Tibial artery (tissue), 4 donors: ENCODE measurements at regions not wholly inside any gene's neighbourhood (a gene's known extent, or its start where the extent isn't known, plus 50 kb on each side); places are given as distances from the start of the nearest gene placed in this dataset.

Experiments used
- DNase-seq, 2 donors: peaks; one replicate each; pipeline ENCODE4 v3.0.0-alpha.2; 2019
- H3K27ac ChIP-seq, 2 donors: fragments of 200-600 bp; sonication (generic) in 1 of 2; 1 replicate in 1 of 2; 2 replicates in 1 of 2; pipeline ENCODE4 v1.5.1; 2018 to 2019; ENCODE audit warnings: mild to moderate bottlenecking in 1 of 2
- H3K27me3 ChIP-seq, 2 donors: fragments of 200-600 bp; sonication (generic) in 1 of 2; one replicate each; pipeline versions ENCODE4 v1.5.1 to v1.6.0; 2016 to 2019
- H3K36me3 ChIP-seq, 3 donors: fragments of 200-600 bp; sonication (generic) in 2 of 3; one replicate each; pipeline ENCODE4 v1.5.1; 2016 to 2019; ENCODE audit warnings: mild to moderate bottlenecking in 2 of 3
- H3K4me1 ChIP-seq, 4 donors: fragments of 200-600 bp; sonication (generic) in 2 of 4; 1 replicate in 3 of 4; 2 replicates in 1 of 4; pipeline ENCODE4 v1.5.1; 2016 to 2019
- H3K4me3 ChIP-seq, 2 donors: fragments of 200-600 bp; sonication (generic) in 1 of 2; 1 replicate in 1 of 2; 2 replicates in 1 of 2; pipeline ENCODE4 v1.5.1; 2018 to 2019; ENCODE audit warnings: mild to moderate bottlenecking in 2 of 2
- H3K9me3 ChIP-seq, 3 donors: fragments of 200-600 bp; sonication (generic) in 1 of 3; one replicate each; pipeline ENCODE4 v1.5.1; 2016 to 2019
- intact Hi-C: fragments of 100-400 bp; cut with DNase I; formaldehyde crosslinking; loops from one replicate; pipeline ENCODE4 v1.15.0; 2023; ENCODE audit warnings: low total_unique reads
- TF ChIP-seq, protein P1 (sequence below), 2 experiments: fragments of 200-600 bp in 1 of 2; fragments of 450-650 bp in 1 of 2; IDR thresholded peaks; one replicate each; pipeline ENCODE4 v1.5.1; 2017 to 2019; ENCODE audit warnings: antibody characterized with exemption in 2 of 2, mild to moderate bottlenecking in 1 of 2, moderate library complexity in 1 of 2

DNA sequence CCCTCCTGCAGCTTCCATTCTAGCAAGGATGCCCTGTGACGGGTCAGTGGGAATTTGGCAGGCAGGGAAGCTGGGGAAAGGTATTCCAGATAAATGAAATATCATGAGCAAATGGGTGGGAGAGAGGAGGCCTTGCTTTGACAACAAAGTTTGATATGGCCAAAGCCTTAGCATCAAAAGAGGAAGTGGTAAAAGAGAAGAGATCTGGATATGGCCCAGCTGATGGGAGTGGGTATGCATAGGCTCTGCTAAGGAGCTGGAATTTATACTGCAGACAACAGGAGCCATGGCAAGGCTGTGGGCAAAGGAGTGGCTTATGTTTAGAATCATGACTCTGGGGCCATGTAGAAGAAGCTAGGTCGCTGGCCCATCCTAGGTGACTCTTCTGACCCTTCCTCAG is 89.2 kb downstream of the PJA1 start:
- no peak for DNase-seq
- Histone ChIP-seq H3K4me1 (peaks cover 0 to 4% (median 1%) of the 10 kb centered on the region in 4 donors), H3K4me3 (no peak overlapping the region), H3K27ac (no peak overlapping the region), H3K36me3 (no peaks in the 10 kb centered on the region), H3K9me3 (no peaks in the 10 kb centered on the region), H3K27me3 (no peaks in the 10 kb centered on the region)
- intact Hi-C loops: no loop called here
- TF ChIP-seq, protein P1, sequence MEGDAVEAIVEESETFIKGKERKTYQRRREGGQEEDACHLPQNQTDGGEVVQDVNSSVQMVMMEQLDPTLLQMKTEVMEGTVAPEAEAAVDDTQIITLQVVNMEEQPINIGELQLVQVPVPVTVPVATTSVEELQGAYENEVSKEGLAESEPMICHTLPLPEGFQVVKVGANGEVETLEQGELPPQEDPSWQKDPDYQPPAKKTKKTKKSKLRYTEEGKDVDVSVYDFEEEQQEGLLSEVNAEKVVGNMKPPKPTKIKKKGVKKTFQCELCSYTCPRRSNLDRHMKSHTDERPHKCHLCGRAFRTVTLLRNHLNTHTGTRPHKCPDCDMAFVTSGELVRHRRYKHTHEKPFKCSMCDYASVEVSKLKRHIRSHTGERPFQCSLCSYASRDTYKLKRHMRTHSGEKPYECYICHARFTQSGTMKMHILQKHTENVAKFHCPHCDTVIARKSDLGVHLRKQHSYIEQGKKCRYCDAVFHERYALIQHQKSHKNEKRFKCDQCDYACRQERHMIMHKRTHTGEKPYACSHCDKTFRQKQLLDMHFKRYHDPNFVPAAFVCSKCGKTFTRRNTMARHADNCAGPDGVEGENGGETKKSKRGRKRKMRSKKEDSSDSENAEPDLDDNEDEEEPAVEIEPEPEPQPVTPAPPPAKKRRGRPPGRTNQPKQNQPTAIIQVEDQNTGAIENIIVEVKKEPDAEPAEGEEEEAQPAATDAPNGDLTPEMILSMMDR (IDR thresholded peaks at IDR 0.05): no peak

DNA sequence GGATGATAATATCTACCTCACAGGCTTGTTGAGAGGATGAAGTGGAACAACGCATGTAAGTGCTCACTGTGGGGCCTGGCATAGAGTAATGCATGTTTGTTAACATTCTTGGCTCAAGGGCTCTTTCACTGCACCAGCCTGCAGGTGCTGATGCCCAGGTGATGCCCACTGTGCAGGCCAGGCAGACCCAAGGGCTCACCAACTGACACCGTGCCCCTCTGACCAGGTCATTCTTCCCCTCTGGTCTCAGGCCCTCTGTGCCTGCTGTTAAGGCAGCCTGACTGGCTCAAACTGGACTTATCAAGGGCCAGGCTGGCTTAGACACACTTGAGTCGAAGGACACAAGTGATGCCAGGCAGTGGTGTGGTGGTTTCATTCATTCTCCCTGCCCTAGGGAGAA is 90.5 kb downstream of the PJA1 start:
- intact Hi-C loops: no loop called here
- H3K4me1 ChIP-seq: peaks cover 0 to 10% (median 3%) of the 10 kb centered on the region in 4 donors
- DNase-seq: no peak
- no peak overlapping the region for H3K27ac ChIP-seq
- H3K4me3 ChIP-seq: no peak overlapping the region
- no peaks in the 10 kb centered on the region for H3K36me3 ChIP-seq
- H3K9me3 ChIP-seq: no peaks in the 10 kb centered on the region
- no peaks in the 10 kb centered on the region for H3K27me3 ChIP-seq
- TF ChIP-seq, protein P1 (IDR thresholded peaks at IDR 0.05): no peak

DNA sequence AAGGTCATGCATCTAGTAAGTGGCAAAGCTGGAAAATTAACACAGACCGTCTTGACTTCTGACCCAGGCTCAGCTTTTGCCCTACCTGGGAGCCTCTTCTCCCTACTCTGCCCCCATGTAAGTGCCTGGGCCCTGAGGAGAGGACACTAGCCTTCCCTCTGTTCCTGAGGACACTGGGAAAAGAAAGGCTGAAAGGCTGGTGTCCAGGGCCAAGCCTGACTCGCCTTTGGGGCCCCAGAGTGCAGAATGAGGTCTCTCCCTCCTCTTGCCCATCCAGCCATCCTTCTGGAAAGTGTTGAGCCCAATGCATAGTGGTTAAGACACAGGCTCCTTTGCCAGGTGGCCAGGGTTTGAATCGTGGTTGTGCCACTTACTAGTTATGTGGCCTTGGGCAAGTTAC is 91.5 kb downstream of the PJA1 start:
- no peak overlapping the region for H3K4me3 ChIP-seq
- intact Hi-C loops: no loop called here

DNA sequence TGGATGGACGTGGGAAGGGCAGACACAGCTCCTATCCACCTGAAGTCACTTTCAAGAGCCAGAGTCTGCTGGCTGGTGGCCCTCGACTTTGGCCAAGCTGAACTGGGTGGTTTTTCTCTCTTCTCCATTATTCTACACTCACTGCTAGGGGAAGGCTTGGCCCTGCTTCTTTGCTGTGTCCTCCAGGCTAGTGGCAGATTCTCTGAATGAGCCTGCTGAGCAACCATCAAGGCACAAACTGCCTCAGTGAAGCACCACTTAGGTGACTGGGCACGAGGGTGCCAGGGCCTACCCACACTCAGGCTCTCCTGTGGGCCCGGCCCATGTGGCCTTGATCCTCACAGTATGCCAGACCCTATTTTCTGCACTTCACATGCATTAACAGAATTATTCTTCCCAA is 92.0 kb downstream of the PJA1 start:
- DNase-seq: no peak
- Histone ChIP-seq H3K4me3 (no peak overlapping the region), H3K4me1 (peaks cover 0 to 10% (median 3%) of the 10 kb centered on the region in 4 donors), H3K27me3 (no peaks in the 10 kb centered on the region), H3K27ac (no peak overlapping the region), H3K9me3 (no peaks in the 10 kb centered on the region), H3K36me3 (no peaks in the 10 kb centered on the region)
- intact Hi-C loops: no loop called here
- TF ChIP-seq, protein P1 (IDR thresholded peaks at IDR 0.05): no peak

More for the DNA sequence above, 91.5 kb downstream of the PJA1 start:
- DNase-seq: no peak
- TF ChIP-seq, protein P1 (IDR thresholded peaks at IDR 0.05): no peak
- H3K9me3 ChIP-seq: no peaks in the 10 kb centered on the region
- peaks cover 0 to 10% (median 3%) of the 10 kb centered on the region in 4 donors for H3K4me1 ChIP-seq
- no peaks in the 10 kb centered on the region for H3K36me3 ChIP-seq
- no peak overlapping the region for H3K27ac ChIP-seq
- H3K27me3 ChIP-seq: no peaks in the 10 kb centered on the region

DNA sequence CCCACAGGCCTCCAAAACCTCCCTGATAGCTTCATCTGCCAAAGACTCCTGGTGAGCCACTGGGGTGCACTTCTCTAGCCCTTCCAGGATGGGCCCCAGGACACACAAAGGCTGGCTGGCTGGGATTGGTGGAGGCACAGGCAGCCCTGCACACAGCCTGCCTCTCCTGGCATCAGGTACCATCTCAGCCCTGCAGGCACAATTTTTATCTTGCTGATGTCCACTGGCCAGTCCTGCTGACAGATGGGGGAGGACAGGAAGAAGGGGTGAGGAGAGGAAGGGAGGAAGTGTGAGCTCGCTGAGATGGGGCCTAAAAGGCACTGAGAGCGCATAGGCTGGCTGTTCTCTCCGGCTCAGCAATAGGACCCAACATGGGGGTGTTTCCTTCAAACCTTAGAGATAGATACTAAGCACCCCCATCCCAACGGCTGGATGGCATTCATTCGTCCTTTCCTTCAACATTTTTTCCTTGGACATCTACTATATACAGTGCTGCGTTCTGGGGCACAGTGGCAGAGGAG is 92.7 kb downstream of the PJA1 start:
- no peaks in the 10 kb centered on the region for H3K9me3 ChIP-seq
- no peak for DNase-seq
- intact Hi-C loops: no loop called here
- H3K4me1 ChIP-seq: peaks cover 0 to 10% (median 3%) of the 10 kb centered on the region in 4 donors
- no peaks in the 10 kb centered on the region for H3K36me3 ChIP-seq
- H3K27me3 ChIP-seq: no peaks in the 10 kb centered on the region
- H3K4me3 ChIP-seq: no peak overlapping the region
- TF ChIP-seq, protein P1 (IDR thresholded peaks at IDR 0.05): no peak
- no peak overlapping the region for H3K27ac ChIP-seq
